Dedifferentiated amniotic fluid mesenchymal stem cell (primary cell): ENCODE measurements at regions not wholly inside any gene's neighbourhood (a gene's known extent, or its start where the extent isn't known, plus 50 kb on each side); places are given as distances from the start of the nearest gene placed in this dataset.

Source experiments
- DNase-seq: peaks from one replicate; pipeline ENCODE4 v3.0.0-alpha.2; 2016; ENCODE audit errors: extremely low spot score

GRCh38 chr13:61778531-61778930 lies 362.9 kb upstream of the PCDH20 start:
- DNase-seq = no peak

GRCh38 chr13:61777899-61778298 lies 362.2 kb upstream of the PCDH20 start:
- no peak for DNase-seq

- no peak for DNase-seq
These were observed 361.6 kb upstream of the PCDH20 start for GRCh38 chr13:61777271-61777670.

GRCh38 chr13:61774903-61775302 lies 359.3 kb upstream of the PCDH20 start:
- DNase-seq = no peak

GRCh38 chr13:61770681-61771080 lies 355.0 kb upstream of the PCDH20 start:
- no peak for DNase-seq

GRCh38 chr13:61768175-61768574 lies 352.5 kb upstream of the PCDH20 start:
- no peak for DNase-seq

- DNase-seq = no peak
These were observed 351.0 kb upstream of the PCDH20 start for GRCh38 chr13:61766667-61767058.

- no peak for DNase-seq
These were observed 350.5 kb upstream of the PCDH20 start for GRCh38 chr13:61765940-61766666.

- DNase-seq = no peak
These were observed 349.6 kb upstream of the PCDH20 start for GRCh38 chr13:61765181-61765742.

- DNase-seq = no peak
These were observed 346.0 kb upstream of the PCDH20 start for GRCh38 chr13:61761690-61762089.

- no peak for DNase-seq
These were observed 344.5 kb upstream of the PCDH20 start for GRCh38 chr13:61760102-61760501.

GRCh38 chr13:61756031-61756430 lies 340.4 kb upstream of the PCDH20 start:
- no peak for DNase-seq

GRCh38 chr13:61751039-61751438 lies 335.4 kb upstream of the PCDH20 start:
- no peak for DNase-seq

- DNase-seq = no peak
These were observed 322.6 kb upstream of the PCDH20 start for GRCh38 chr13:61738236-61738750.

- DNase-seq = no peak
These were observed 319.0 kb upstream of the PCDH20 start for GRCh38 chr13:61734683-61735082.

- DNase-seq = no peak
These were observed 312.8 kb upstream of the PCDH20 start for GRCh38 chr13:61728471-61728870.

GRCh38 chr13:61727767-61728166 lies 312.1 kb upstream of the PCDH20 start:
- DNase-seq = no peak

GRCh38 chr13:61725806-61726205 lies 310.2 kb upstream of the PCDH20 start:
- no peak for DNase-seq

GRCh38 chr13:61722119-61722518 lies 306.5 kb upstream of the PCDH20 start:
- no peak for DNase-seq

GRCh38 chr13:61712621-61713020 lies 297.0 kb upstream of the PCDH20 start:
- no peak for DNase-seq

- DNase-seq = no peak
These were observed 293.6 kb upstream of the PCDH20 start for GRCh38 chr13:61709258-61709657.

GRCh38 chr13:61706899-61707298 lies 291.2 kb upstream of the PCDH20 start:
- no peak for DNase-seq

GRCh38 chr13:61700620-61701019 lies 285.0 kb upstream of the PCDH20 start:
- no peak for DNase-seq

GRCh38 chr13:61700181-61700580 lies 284.5 kb upstream of the PCDH20 start:
- DNase-seq = no peak
